Stomach (tissue), 8 donors: ENCODE measurements at regions not wholly inside any gene's neighbourhood (a gene's known extent, or its start where the extent isn't known, plus 50 kb on each side); places are given as distances from the start of the nearest gene placed in this dataset.

ENCODE experiments used
- DNase-seq, 2 donors: peaks; one replicate each; pipeline versions ENCODE4 v3.0.0 to v3.0.0-alpha.2; 2013 to 2019
- H3K27ac ChIP-seq, 5 donors: fragments of 200-600 bp in 4 of 5; sonication (generic) in 4 of 5; one replicate each; pipeline ENCODE4 v1.5.1; 2013 to 2019; ENCODE audit warnings: mild to moderate bottlenecking in 1 of 5, moderate library complexity in 1 of 5
- H3K27me3 ChIP-seq, 3 donors: fragments of 200-600 bp; sonication (generic); one replicate each; pipeline ENCODE4 v1.5.1; 2017 to 2019; ENCODE audit warnings: mixed run types in 1 of 3
- H3K36me3 ChIP-seq, 4 donors: fragments of 200-600 bp; sonication (generic); 1 replicate in 3 of 4; 2 replicates in 1 of 4; pipeline ENCODE4 v1.5.1; 2016 to 2019
- H3K4me1 ChIP-seq, 4 donors: fragments of 200-600 bp; sonication (generic); one replicate each; pipeline ENCODE4 v1.5.1; 2016 to 2019
- H3K4me3 ChIP-seq, 4 donors: fragments of 200-600 bp; sonication (generic) in 3 of 4; one replicate each; pipeline ENCODE4 v1.5.1; 2016 to 2019; ENCODE audit warnings: mild to moderate bottlenecking in 1 of 4
- H3K9me3 ChIP-seq, 4 donors: fragments of 200-600 bp; sonication (generic); one replicate each; pipeline ENCODE4 v1.5.1; 2016 to 2019
- EP300 ChIP-seq: sonication (generic); formaldehyde crosslinking; IDR thresholded peaks from one replicate; pipeline ENCODE4 v1.6.1; 2017; ENCODE audit warnings: antibody characterized with exemption
- POLR2A ChIP-seq, 4 donors: fragments of 450-650 bp; IDR thresholded peaks; one replicate each; pipeline ENCODE4 v1.6.1; 2016; ENCODE audit warnings: antibody characterized with exemption in 4 of 4, control low read depth in 2 of 4, mild to moderate bottlenecking in 1 of 4, moderate library complexity in 1 of 4
- POLR2AphosphoS5 ChIP-seq, 3 donors: sonication (generic); formaldehyde crosslinking; IDR thresholded peaks; one replicate each; pipeline ENCODE4 v1.6.1; 2016; ENCODE audit warnings: antibody characterized with exemption in 3 of 3
- WGBS, 5 donors: extraction: QIAGEN DNeasy Blood & Tissue Kit in 3 of 5; methylation state at CpG; one replicate each; pipeline versions ENCODE4 v1.1.5 to v1.1.7; 2013 to 2018; 5-methylcytosine and 5-hydroxymethylcytosine counted together
- intact Hi-C: fragments of 100-400 bp; cut with DNase I; formaldehyde crosslinking; loops from one replicate; pipeline ENCODE4 v1.15.1; 2023; ENCODE audit warnings: low total_unique reads
- TF ChIP-seq, protein P1 (sequence below), 7 experiments: fragments of 450-650 bp in 4 of 7; fragments of 200-600 bp in 3 of 7; sonication (generic) in 3 of 7; IDR thresholded peaks; one replicate each; pipeline ENCODE4 v1.5.1; 2016 to 2019; ENCODE audit warnings: antibody characterized with exemption in 7 of 7, control low read depth in 2 of 7, mild to moderate bottlenecking in 1 of 7
- donor health status: healthy with polysubstance abuse.
- donor health status: Bipolar disorder and iron deficiency.
- donor health status: healthy.

GRCh38 chr1:209405183-209405814, 178.2 kb upstream of the CAMK1G start:
- peaks cover 0 to 19% (median 0%) of the 10 kb centered on the region in 3 donors for H3K27me3 ChIP-seq
- H3K27ac ChIP-seq: no peak overlapping the region
- no peak for DNase-seq
- no peaks in the 10 kb centered on the region for H3K36me3 ChIP-seq
- H3K4me1 ChIP-seq: no peaks in the 10 kb centered on the region
- H3K4me3 ChIP-seq: no peak overlapping the region
- no peaks in the 10 kb centered on the region for H3K9me3 ChIP-seq
- TF ChIP-seq POLR2AphosphoS5 (IDR thresholded peaks at IDR 0.05) (no peak), POLR2A (IDR thresholded peaks at IDR 0.05) (no peak), EP300 (no peak)
- TF ChIP-seq, protein P1, sequence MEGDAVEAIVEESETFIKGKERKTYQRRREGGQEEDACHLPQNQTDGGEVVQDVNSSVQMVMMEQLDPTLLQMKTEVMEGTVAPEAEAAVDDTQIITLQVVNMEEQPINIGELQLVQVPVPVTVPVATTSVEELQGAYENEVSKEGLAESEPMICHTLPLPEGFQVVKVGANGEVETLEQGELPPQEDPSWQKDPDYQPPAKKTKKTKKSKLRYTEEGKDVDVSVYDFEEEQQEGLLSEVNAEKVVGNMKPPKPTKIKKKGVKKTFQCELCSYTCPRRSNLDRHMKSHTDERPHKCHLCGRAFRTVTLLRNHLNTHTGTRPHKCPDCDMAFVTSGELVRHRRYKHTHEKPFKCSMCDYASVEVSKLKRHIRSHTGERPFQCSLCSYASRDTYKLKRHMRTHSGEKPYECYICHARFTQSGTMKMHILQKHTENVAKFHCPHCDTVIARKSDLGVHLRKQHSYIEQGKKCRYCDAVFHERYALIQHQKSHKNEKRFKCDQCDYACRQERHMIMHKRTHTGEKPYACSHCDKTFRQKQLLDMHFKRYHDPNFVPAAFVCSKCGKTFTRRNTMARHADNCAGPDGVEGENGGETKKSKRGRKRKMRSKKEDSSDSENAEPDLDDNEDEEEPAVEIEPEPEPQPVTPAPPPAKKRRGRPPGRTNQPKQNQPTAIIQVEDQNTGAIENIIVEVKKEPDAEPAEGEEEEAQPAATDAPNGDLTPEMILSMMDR (IDR thresholded peaks at IDR 0.05): no peak
- 22 to 39% (median 30%) methylated on average over 5 of the region's 5 CpGs for WGBS, 5 donors
- intact Hi-C loops: no loop called here

DNA sequence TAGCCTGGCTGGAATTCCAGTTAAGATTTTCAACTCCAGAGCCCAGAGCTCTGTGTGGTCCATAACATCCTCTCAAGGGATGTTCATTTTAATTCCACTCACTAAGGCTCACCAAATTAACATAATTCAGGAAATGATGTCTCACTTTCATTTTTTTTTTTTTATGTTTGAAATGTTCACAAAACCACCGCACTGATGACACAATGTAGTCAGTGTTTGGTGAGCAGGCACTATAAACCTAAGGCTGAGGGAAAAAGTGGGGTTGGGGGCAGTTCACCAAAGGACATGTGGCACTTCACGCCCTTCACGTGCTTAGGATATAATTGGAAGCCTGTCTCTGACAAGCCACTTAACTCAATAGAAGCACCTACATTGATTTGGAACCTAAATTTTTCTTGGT, 177.3 kb upstream of the CAMK1G start:
- WGBS, 5 donors: 54 to 64% (median 55%) methylated on average over 3 of the region's 3 CpGs
- H3K27ac ChIP-seq: no peak overlapping the region
- intact Hi-C loops: no loop called here
- TF ChIP-seq POLR2A (IDR thresholded peaks at IDR 0.05) (no peak), EP300 (no peak), POLR2AphosphoS5 (IDR thresholded peaks at IDR 0.05) (no peak)
- TF ChIP-seq, protein P1 (IDR thresholded peaks at IDR 0.05): no peak
- H3K4me1 ChIP-seq: no peaks in the 10 kb centered on the region
- H3K9me3 ChIP-seq: no peaks in the 10 kb centered on the region
- no peak overlapping the region for H3K4me3 ChIP-seq
- no peak for DNase-seq
- H3K27me3 ChIP-seq: peaks cover 0 to 15% (median 0%) of the 10 kb centered on the region in 3 donors
- H3K36me3 ChIP-seq: no peaks in the 10 kb centered on the region

- WGBS, 5 donors: 77 to 89% (median 85%) methylated on average over 2 of the region's 2 CpGs
These were observed 176.9 kb upstream of the CAMK1G start for GRCh38 chr1:209406595-209406994.

DNA sequence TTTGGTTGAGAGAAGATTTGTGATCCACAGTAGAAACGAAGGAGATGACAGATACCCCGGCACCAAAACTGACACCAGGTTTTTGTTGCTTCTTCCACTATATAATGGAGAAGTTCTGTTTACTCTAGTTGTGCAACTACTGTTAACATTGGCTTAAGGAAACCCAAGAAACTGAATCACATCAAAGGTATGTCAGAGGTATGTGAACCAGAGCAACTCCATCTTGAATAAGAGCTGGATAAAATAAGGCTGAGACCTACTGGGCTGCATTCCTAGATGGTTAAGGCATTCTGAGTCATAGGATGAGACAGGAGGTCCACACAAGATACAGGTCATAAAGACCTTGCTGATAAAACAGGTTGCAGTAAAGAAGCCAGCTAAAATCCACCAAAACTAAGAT, 173.7 kb upstream of the CAMK1G start:
- Histone ChIP-seq H3K4me3 (no peak overlapping the region), H3K27ac (no peak overlapping the region), H3K27me3 (peaks cover 0 to 4% (median 0%) of the 10 kb centered on the region in 3 donors), H3K4me1 (no peaks in the 10 kb centered on the region), H3K36me3 (no peaks in the 10 kb centered on the region), H3K9me3 (no peaks in the 10 kb centered on the region)
- DNase-seq: no peak
- TF ChIP-seq POLR2AphosphoS5 (IDR thresholded peaks at IDR 0.05) (no peak), POLR2A (IDR thresholded peaks at IDR 0.05) (no peak), EP300 (no peak)
- TF ChIP-seq, protein P1 (IDR thresholded peaks at IDR 0.05): no peak
- 77 to 89% (median 83%) methylated on average over 2 of the region's 2 CpGs for WGBS, 5 donors
- intact Hi-C loops: no loop called here

More at GRCh38 chr1:209406595-209406994, 176.9 kb upstream of the CAMK1G start:
- H3K27ac ChIP-seq: no peak overlapping the region
- TF ChIP-seq, protein P1 (IDR thresholded peaks at IDR 0.05): no peak
- TF ChIP-seq EP300 (no peak), POLR2A (IDR thresholded peaks at IDR 0.05) (no peak), POLR2AphosphoS5 (IDR thresholded peaks at IDR 0.05) (no peak)
- no peak for DNase-seq
- H3K9me3 ChIP-seq: no peaks in the 10 kb centered on the region
- intact Hi-C loops: no loop called here
- H3K4me3 ChIP-seq: no peak overlapping the region
- H3K4me1 ChIP-seq: no peaks in the 10 kb centered on the region
- peaks cover 0 to 15% (median 0%) of the 10 kb centered on the region in 3 donors for H3K27me3 ChIP-seq
- H3K36me3 ChIP-seq: no peaks in the 10 kb centered on the region
